ENCODE measurements at regions not wholly inside any gene's neighbourhood (a gene's known extent, or its start where the extent isn't known, plus 50 kb on each side); places are given as distances from the start of the nearest gene placed in this dataset.

GRCh38 chr12:72093930-72094329 lies 155.3 kb downstream of the TPH2 start:
- Mint-ChIP-seq H3K36me3 (ENCODE audit: insufficient read depth in 1 of 3, low read depth in 3 of 3) (no peaks in the 10 kb centered on the region), H3K9me3 (no peaks in the 10 kb centered on the region; a peak in 1 of 5 replicates), H3K27me3 (ENCODE audit: low read depth) (no peaks in the 10 kb centered on the region), H3K4me1 (peaks cover 0 to 5% of the 10 kb centered on the region in 2 experiments; a peak in 1 of 4 replicates), H3K27ac (no peak overlapping the region; a peak in 1 of 7 replicates), H3K4me3 (no peak overlapping the region)
- Histone ChIP-seq H3K4me1 (ENCODE audit: insufficient read depth, low read length) (no peaks in the 10 kb centered on the region; the same call in 1 of the 2 replicates), H3T11ph (ENCODE audit: low read length) (no peak overlapping the region), H3K79me1 (ENCODE audit: insufficient read depth, low read depth, low read length, poor library complexity, severe bottlenecking) (no peaks in the 10 kb centered on the region), H3K27ac (ENCODE audit: insufficient read length, low read depth, low read length) (no peak overlapping the region), H3K4ac (ENCODE audit: low read depth, low read length) (no peak overlapping the region), H3K56ac (ENCODE audit: insufficient read length, low read depth, low read length) (no peak overlapping the region), H2BK5ac (ENCODE audit: insufficient read length, low read length) (no peak overlapping the region), H3K9ac (ENCODE audit: extremely low read depth, insufficient read length, low read length) (no peak overlapping the region), H4K91ac (ENCODE audit: insufficient read length, low read depth, low read length) (no peak overlapping the region), H3K23ac (ENCODE audit: insufficient read length, low read depth, low read length) (no peak overlapping the region), H2BK12ac (ENCODE audit: insufficient read length, low read depth, low read length) (no peak overlapping the region), H2BK120ac (ENCODE audit: low read depth, low read length, poor library complexity, severe bottlenecking) (no peak overlapping the region), H4K8ac (replicated peaks; ENCODE audit: insufficient read length, low read depth, low read length) (no peak overlapping the region), H3K14ac (ENCODE audit: insufficient read depth, low read length) (no peak overlapping the region), H2BK20ac (ENCODE audit: low read depth, low read length, poor library complexity, severe bottlenecking) (no peak overlapping the region), H3K9me3 (ENCODE audit: control insufficient read depth, low read depth, low read length) (no peaks in the 10 kb centered on the region), H4K5ac (ENCODE audit: insufficient read length, low read depth, low read length) (no peak overlapping the region), H3K27me3 (ENCODE audit: insufficient read depth, low read length) (no peaks in the 10 kb centered on the region), H2BK15ac (ENCODE audit: low read depth, low read length) (no peak overlapping the region), H4K20me1 (ENCODE audit: control insufficient read depth, insufficient read depth, insufficient read length) (no peaks in the 10 kb centered on the region), H3K79me2 (ENCODE audit: insufficient read depth, low read length) (no peaks in the 10 kb centered on the region), H2AK5ac (ENCODE audit: insufficient read length, low read length) (no peak overlapping the region), H2AFZ (ENCODE audit: low read length) (no peak overlapping the region), H3K4me2 (ENCODE audit: insufficient read depth, insufficient read length, low read length) (no peak overlapping the region), H3K18ac (ENCODE audit: insufficient read length, low read depth, low read length) (no peak overlapping the region), H3K23me2 (ENCODE audit: insufficient read length, low read depth, low read length, poor library complexity, severe bottlenecking) (no peaks in the 10 kb centered on the region)
- no peak for DNase-seq
- WGBS (ENCODE audit: extremely low coverage, insufficient read length, low lambda C conversion rate) = no CpG with 5 or more reads among the region's 2 CpGs
- no peak for TF ChIP-seq CTCF (conservative IDR thresholded peaks at IDR 0.05)

Data from H9 (cell line).